ENCODE measurements at regions not wholly inside any gene's neighbourhood (a gene's known extent, or its start where the extent isn't known, plus 50 kb on each side); places are given as distances from the start of the nearest gene placed in this dataset.

- TF ChIP-seq TBX2 (CRISPR knock-in tag; IDR thresholded peaks at IDR 0.05; ENCODE audit: borderline replicate concordance), result no peak
- TF ChIP-seq ATF3 (CRISPR knock-in tag; IDR thresholded peaks at IDR 0.05), result no peak
- no peak for TF ChIP-seq POLR2AphosphoS5 (IDR thresholded peaks at IDR 0.05; ENCODE audit: low read depth, low read length)
These were observed 106.3 kb upstream of the SLC27A6 start for GRCh38 chr5:128858995-128859394.

All from HepG2 (cell line).